VCaP (cell line): ENCODE measurements at regions not wholly inside any gene's neighbourhood (a gene's known extent, or its start where the extent isn't known, plus 50 kb on each side); places are given as distances from the start of the nearest gene placed in this dataset.

Experiments used
- H3K27ac ChIP-seq: fragments of 450-650 bp; 2 replicates; pipeline ENCODE4 v1.5.1; 2017
- TF ChIP-seq, protein P1 (sequence below): fragments of 450-650 bp; conservative IDR thresholded peaks from 2 replicates; pipeline ENCODE4 v1.5.1; 2017; ENCODE audit warnings: mild to moderate bottlenecking, moderate library complexity

DNA sequence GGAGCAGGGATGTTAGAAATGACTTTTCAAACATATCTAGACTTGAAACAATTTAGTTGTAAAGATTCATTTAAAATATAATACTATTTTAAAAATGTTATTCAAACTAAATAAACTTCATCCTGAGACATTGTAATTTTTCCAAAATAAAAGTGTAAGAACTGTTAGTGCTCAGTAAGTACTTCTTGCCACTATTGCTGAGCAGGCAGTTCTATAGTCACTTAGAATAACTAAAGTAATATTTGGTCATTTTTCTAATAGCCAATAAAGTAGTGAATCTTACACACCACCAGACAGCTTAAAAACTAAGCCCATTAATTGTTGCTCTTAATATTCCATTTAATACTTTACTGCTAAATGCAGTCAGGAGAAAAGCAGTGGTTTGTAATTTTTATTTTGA lies 1120.0 kb upstream of the CDH10 start:
- TF ChIP-seq, protein P1, sequence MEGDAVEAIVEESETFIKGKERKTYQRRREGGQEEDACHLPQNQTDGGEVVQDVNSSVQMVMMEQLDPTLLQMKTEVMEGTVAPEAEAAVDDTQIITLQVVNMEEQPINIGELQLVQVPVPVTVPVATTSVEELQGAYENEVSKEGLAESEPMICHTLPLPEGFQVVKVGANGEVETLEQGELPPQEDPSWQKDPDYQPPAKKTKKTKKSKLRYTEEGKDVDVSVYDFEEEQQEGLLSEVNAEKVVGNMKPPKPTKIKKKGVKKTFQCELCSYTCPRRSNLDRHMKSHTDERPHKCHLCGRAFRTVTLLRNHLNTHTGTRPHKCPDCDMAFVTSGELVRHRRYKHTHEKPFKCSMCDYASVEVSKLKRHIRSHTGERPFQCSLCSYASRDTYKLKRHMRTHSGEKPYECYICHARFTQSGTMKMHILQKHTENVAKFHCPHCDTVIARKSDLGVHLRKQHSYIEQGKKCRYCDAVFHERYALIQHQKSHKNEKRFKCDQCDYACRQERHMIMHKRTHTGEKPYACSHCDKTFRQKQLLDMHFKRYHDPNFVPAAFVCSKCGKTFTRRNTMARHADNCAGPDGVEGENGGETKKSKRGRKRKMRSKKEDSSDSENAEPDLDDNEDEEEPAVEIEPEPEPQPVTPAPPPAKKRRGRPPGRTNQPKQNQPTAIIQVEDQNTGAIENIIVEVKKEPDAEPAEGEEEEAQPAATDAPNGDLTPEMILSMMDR: no peak
- no peak overlapping the region for H3K27ac ChIP-seq

GRCh38 chr5:25763781-25764180 lies 1119.0 kb upstream of the CDH10 start:
- TF ChIP-seq, protein P1: no peak
- H3K27ac ChIP-seq: no peak overlapping the region

DNA sequence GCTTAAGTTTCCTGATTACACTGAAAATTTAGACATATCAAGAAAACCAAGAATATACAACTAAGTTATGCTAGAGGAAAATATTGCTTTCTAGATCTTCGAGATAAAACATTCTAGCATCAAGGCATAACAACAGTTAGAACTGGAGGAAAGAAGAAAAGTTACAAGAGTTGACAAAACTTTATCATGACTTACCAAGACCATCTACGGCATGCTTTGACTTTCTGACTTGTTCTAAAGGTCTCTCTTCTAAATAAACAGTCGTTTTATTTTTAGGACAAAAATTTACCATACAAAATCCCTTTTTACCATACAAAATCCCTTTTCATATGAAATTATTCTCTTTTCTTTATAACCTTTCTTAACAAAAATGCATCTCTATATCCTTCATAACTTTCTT lies 1110.1 kb upstream of the CDH10 start:
- TF ChIP-seq, protein P1: no peak

GRCh38 chr5:25744908-25745307 lies 1100.1 kb upstream of the CDH10 start:
- TF ChIP-seq, protein P1: no peak
- no peak overlapping the region for H3K27ac ChIP-seq

More for the DNA sequence above, 1110.1 kb upstream of the CDH10 start:
- no peak overlapping the region for H3K27ac ChIP-seq

GRCh38 chr5:25716680-25717079 lies 1071.9 kb upstream of the CDH10 start:
- TF ChIP-seq, protein P1: no peak
- no peak overlapping the region for H3K27ac ChIP-seq

GRCh38 chr5:25713259-25713658 lies 1068.5 kb upstream of the CDH10 start:
- TF ChIP-seq, protein P1: no peak
- H3K27ac ChIP-seq: no peak overlapping the region

GRCh38 chr5:25707093-25707492 lies 1062.3 kb upstream of the CDH10 start:
- no peak overlapping the region for H3K27ac ChIP-seq
- TF ChIP-seq, protein P1: no peak

GRCh38 chr5:25701936-25702335 lies 1057.2 kb upstream of the CDH10 start:
- TF ChIP-seq, protein P1: no peak
- H3K27ac ChIP-seq: no peak overlapping the region
